ENCODE measurements at regions not wholly inside any gene's neighbourhood (a gene's known extent, or its start where the extent isn't known, plus 50 kb on each side); places are given as distances from the start of the nearest gene placed in this dataset.

GRCh38 chrX:74063426-74064155, 211.1 kb upstream of the XIST start:
- no peak for TF ChIP-seq CTCF (IDR thresholded peaks at IDR 0.05 in 8 of 11, conservative IDR thresholded peaks at IDR 0.05 in 3 of 11)
- no peak for TF ChIP-seq POLR2AphosphoS5 (IDR thresholded peaks at IDR 0.05)
